NCI-H1694 treated with DMSO at 0.1 percent for 48 hours (cell line): ENCODE measurements at regions not wholly inside any gene's neighbourhood (a gene's known extent, or its start where the extent isn't known, plus 50 kb on each side); places are given as distances from the start of the nearest gene placed in this dataset.

ENCODE experiments used
- DNase-seq: peaks from one replicate; lab custom pipeline; 2025; lab: John Stamatoyannopoulos, UW

DNA sequence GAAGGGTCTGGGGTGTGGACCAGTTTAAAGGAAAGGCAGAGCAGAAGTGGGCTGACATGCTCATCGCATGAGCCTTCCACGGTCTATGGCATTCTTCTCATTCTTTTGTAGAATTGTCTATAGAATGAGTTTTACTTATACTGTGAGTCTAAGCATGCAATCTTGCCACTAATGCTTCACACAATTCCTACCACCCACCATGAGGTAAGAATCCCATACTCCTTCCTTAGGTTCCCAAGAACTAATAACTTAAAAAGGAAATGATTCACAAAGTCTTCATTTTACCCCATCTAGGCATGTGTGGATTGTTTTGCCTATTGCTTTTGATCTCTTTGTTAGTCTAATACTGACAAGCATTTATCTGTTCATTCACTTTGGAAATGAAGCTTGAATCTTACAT is 195.2 kb downstream of the LY86 start:
- no peak for DNase-seq

DNA sequence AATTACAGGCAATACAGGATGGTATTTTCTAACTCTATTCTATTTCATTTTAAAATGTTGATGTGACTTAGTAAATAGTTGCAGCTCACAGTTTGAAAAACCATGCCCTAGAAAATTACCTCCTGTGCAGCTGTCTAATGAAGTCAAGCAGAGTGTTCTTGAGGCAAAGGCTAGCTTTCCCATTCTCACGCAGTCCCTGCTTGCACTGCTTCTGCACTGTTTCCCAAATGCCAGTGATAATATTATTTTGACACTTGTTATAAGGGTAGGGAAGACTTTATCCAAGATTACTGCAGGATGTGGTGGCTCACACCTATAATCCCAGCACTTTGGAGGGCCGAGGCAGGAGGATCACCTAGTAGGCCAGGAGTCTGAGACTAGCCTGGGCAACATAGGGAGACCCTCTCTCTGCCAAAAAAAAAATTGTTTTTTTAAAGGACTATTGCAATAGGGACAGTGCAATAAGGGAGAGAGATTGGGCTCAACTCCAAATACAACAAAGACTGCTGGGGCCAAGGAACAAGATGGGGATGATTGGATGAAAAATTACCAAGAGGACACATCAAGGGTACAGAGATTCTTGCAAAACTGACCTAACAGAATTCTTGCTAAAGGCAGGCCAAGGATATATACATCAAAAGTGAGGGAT is 196.1 kb downstream of the LY86 start:
- no peak for DNase-seq

DNA sequence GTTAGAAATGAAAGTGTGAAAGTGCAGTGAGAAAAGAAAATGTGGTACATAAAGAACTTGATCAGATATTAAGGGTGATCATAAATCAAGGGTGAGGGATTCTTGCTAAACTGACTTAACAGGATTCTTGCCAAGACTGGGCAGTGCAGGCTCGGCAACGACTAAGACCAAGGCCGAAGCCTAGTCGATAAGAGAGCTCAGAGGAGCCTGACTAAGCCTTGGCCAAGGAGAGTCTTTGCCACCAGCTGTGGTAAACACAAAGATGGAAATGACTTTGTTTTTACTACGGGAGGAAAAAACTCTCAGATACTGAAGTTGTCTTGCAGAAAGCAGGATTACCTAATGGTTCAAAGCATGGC is 196.6 kb downstream of the LY86 start:
- no peak for DNase-seq

DNA sequence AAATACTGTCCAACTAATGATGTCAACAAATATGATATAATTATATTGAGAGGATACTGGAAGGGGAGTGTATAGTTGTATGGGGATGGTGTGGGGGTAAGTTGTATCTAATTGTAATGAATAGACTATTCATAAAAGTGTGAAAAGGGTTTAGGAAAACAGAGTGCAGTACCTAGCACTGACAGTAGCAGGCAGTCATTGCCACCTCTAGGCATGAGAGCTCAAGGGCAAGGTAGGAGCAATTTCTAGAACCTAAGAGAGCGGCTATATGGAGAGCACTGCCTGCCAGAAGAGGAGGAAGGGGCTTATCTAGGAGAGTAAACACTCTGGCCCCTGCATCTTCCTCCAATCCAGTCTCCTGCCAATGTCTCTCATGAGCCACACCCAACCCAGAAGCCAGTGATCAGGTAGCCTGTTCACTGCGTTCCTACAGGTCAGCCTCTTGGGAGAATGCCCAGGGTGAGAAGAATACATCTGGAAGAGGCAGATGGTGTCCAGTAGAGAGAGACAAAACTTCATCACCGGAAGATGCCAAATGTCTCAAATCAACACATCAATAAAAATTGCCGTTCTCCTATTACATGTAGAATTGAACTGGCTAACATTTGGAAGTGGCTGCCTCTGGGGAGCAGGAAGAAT is 200.0 kb downstream of the LY86 start:
- DNase-seq: peak; percentile 11

DNA sequence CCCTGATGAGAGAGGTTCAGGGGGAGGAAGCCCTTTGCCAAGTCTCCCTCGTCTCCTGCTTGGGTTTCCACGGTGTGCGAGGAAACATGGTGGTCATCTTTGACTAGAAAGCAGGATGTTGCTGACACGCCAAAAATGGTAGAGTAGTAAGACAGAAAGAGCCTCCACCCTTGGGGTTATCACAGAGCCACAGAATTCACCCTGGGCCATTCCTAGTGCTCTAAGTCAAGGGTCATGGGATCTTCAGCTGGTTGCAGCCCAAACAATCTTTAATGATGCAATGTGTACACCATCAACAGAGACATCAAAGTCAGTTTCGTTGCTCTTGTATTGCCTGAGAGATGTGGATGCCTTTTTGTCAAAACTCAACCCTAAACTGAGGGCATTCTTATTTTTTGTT is 201.9 kb downstream of the LY86 start:
- no peak for DNase-seq

DNA sequence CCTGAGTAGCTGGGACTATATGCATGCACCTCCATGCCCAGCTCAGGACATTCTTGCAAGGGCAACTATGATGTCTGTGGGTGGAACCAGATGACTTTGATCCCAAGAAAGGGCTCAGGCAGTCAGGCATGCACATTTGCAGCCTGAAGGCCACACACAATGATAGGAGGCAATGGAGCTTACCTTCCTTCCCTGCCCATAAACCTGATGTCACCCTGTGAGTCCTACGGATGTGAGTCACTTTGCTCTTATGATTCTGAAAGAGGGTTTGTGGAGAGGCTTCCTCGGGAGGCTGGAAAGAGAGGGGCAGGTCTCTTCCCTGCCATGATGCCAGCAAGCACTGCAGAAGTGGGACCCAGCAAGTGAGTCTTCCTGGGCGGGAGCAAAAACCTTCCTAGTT is 202.4 kb downstream of the LY86 start:
- no peak for DNase-seq

DNA sequence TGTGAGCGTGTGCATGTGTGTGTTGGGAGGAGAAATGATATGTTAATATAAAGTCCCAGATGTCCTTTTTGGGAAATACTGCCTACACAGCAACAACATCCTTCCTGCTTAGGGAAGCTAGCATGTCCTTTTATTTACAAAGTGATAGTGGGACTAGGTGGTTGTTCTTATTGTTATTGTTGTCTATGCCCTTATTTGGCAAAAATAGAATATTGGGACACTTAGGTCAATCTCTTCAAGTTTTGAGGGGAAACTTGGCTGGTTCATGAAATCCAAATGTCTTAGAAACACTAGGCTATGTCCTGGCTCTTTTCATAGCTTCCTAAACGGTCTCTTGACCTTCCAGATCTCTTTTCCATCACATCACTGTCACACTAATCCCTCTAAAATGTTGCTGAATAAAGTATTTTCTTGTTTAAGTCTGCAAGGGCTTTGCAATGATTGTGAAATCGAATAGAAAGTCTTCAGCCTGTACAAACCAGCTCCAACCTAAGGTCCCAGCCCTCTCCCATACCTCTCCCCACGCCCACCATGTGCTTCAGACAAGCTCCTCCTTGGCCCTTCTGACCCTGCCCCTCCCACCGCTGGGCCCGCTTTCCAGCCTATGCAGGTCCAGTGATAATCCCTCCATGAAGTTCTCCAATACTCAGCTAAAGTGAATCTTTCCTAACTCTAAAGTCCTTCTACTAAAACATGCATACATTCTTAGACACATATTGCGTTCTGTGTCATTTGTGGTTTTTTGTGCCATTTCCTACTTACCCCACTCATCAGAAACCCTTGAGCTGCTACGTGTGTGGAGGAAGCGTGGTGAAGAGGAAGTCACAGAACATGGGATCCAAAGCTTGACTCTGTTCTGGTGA is 205.1 kb downstream of the LY86 start:
- DNase-seq: no peak

DNA sequence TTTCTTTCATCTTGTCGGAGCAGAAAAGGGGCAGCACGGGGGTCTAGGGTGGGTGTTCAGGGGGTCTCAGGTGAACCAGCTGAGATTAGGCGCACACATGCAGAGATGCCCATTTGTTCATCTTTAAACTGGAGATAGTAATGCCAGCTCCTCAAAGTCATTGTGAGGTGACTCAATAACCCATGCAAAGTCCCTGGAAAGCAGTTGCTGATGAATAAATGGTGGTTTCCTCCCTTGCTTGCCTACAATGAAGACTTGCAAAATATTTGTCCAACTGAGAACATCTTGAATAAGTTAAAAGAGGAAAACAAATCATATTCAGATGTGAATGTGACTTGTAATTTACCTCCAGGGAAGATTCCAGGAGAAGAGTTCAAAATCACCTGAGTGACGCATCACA is 206.9 kb downstream of the LY86 start:
- DNase-seq: no peak

DNA sequence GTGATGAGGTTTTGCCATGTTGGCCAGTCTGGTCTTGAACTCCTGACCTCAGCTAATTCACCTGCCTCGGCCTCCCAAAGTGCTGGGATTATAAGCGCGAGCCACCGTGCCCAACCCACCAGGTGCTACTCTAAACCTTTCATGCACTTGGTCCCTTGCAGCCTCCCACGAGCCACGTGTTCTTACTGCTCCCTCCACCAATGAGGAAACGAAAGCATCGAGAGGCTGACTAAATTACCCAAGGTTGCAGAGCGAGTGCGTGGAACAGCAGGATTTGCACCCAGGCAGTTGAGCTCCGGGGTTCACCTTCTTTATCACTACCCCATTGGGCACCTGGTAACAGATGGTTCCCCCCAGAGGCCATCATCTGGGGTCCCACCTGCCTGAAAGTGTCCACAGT is 208.3 kb downstream of the LY86 start:
- no peak for DNase-seq

DNA sequence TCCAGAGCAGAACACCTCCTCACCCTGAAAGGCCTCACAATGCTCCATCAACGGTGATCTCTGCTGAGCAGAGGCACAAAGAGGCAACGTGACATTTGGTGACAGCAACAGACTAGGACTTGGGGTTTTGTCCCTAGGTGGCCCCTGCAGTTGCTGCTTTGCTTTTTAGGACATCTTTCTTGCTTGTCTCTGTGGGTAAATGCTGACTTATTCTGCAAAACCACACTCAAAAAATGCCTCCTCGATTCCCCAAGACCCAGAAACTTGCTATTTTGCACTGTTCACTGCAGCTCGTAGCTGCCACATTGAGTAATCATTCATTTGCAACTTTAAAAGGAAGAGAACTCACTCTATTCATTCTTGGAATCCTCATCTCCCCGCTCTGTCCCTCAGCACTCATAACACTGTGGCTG is 209.9 kb downstream of the LY86 start:
- no peak for DNase-seq

DNA sequence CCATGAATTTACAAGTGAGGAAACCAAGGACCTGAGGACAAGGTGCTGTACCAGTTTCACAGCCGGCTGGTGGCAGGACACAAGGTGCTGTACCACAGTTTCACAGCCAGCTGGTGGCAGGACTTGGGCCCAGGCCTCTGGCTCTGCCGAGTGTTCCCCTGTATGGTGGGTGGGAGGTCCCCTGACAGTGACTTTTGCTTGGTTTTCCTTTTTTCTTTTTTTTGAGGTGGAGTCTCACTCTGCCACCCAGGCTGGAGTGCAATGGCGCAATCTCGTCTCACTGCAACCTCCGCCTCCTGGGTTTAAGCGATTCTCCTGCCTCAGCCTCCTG is 212.4 kb downstream of the LY86 start:
- DNase-seq: no peak

DNA sequence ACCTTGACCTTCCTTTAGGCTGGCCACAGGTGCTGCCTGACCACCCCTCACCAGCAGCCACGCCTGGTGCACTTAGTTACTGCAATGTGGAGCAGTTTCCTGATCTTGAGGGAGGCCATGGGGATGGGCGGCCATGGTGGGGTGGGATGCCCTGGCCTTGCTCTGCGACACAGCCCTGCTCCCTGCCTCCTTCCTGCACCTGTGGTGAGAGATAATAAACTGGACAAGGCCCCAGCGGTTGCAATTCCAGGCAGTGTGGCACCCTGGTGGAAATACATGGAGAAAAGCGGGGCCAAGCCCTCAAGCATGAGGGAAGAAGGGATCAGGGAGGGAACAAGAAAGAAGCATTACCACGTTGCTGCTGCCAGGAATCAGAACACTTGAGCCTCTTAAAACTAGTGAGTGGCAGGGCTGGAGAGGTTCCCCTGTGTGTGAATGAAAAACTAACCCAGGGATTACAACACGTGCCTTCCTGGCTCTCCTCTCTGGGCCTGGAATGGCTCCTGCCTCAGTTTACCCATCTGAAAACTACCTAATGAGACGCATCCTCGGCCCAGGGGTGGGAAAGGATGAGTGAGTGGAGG is 213.2 kb downstream of the LY86 start:
- no peak for DNase-seq

DNA sequence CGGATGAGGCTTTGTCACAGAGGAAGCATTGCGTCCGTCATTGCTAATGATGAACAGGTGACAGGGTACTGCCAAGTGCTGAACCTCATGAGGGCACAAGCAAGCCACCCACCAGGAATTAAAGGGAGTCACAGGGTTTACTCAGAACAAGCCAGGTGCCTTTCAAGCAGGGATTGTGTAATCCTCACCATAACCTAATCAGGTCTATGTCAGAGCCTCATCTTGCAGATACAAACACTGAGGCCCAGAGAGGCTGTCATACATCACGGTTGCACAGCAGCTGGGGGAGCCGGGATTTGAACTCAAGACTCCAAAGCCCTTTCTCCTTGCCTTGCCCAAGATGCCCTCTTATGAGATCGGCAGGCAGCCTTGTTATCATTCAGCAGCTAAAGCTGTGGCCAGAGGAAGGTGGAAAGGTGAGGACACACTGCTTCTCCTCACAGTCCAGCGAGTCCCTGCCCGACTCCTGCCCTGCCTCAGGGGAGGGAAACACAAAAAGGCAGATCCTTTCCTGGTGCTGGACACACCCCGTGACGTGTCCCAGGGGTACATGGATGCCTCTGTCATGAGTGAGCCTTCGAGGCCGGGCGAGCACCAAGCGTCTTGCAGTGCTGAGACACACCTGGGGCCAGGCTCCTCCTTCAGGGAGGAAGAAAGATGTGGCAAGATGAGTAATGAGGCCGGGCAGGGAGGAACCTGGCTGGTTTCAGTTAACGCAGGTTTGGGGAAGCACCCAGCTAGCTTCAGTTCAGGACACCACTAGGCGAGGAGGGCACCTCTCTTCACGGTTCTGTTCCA is 214.9 kb downstream of the LY86 start:
- DNase-seq: no peak

DNA sequence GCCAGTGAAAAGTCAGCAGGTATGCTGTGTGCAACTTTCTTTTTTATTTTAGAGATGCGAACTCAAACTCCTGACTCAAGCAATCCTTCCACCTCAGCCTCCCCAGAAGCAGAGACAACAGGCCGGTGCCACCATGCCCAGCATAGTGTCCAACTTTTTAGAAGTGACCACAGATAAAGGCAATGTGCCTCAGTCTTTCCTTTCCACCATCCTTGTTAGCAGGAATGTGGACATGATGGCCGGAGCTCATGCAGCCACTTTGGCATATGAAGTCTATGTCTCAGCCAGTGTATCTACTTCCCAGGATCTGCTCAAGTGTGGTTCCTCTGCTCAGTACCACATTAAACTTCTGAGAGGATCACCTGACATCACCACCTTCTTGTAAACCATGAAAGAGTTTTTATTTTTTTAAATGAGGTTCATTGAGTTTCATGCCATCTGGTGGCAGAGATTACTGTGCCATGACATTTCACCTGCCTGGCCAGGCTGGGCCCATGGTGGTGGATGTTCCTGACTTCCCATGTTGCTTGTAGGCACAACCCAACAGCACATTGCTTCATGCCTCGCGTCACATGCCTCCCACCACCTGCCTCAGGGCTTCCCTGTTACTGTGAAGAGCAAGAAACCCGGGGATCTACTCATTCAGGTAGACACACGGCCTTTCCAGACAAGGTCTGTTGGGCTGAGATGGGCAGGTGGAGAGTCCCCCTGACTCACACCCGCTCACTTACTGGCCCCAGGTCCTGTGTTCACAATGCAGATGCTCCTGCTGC is 216.5 kb downstream of the LY86 start:
- DNase-seq: no peak

DNA sequence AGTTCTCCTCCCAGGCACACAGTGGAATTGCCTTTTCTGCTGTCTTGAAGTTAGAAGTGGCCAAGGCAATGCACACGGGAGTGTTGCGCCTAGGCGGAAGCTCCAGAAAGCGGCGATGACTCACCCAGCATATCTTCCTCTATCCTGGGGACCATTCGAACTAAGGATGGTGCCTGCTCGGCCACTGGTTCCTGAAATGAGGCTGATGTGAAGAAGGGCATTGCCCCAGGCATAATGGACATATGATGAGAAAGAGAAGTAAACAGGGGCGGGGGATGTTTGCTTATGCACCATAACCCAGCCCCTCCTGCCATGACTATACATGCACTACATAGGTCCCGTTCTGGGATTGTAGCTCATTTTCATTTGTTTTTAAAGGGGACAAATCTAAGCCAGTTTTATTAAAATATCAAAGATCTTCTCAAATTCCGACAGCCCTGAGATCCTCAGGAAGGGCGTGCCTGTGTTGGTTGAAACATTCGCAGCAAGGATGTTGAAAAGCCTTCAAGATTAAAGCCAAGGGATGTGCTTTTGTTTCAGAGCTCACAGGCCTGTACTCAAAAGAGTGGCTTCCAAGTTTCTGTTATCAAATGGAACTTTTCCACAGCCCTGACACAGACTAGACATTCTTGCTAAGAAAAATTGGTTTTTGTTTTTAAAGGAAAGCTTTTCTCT is 218.5 kb downstream of the LY86 start:
- no peak for DNase-seq

DNA sequence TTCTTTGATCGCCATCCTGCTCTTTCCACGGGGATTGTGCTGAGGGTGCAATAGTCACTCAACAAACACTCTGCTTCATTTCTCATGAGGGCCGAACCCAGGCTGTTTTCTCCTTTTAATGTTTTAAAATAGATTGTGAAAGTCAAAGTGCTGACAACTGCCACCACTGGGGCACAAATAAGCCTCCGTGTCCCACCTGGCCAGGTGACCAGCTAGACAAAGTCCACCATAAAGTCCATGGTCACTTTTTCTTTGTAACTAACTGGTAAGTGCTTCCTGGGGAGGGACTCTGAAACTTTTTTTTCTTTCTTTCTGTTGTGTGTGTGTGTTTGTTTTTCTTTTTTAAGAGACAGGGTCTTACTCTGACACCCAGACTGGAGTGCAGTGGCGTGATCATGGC is 219.8 kb downstream of the LY86 start:
- DNase-seq: no peak

DNA sequence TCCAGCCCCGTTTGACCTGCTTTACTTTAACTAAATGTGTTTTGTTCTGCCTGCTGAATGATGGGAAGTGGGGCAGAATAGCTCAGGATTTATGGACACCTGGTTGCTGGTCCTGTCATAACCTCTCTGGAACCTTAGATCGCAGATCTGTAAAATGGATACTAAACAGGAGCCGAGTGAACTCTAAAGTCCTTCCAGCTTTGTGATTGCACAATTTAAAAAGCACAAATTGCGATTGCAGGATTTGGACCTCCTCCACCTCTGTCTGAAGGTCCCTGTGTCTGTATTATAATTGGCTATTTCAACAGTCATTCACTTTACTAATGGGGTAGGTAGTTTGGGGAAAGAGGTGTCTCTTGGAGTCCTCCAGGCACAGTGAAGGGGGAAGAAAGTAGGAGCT is 220.4 kb downstream of the LY86 start:
- no peak for DNase-seq

DNA sequence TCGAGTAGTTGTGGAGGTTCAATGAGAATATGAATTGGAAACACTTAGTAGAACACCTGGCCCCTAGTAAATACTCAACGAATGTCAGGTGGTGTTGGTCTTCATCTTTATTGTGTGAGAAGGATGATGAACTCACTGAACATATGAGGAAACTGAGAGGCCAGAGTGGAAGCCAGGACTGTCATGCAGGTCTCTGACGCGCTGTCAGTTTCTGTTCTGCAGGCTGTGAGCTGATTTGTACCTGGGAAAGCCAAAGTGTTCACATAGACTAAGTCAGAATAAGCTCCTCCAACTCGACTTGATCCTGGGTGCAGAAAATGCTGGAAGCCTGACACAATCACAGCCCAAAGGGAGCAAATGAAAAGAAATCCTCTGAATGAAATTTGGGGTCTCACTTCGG is 222.2 kb downstream of the LY86 start:
- no peak for DNase-seq

DNA sequence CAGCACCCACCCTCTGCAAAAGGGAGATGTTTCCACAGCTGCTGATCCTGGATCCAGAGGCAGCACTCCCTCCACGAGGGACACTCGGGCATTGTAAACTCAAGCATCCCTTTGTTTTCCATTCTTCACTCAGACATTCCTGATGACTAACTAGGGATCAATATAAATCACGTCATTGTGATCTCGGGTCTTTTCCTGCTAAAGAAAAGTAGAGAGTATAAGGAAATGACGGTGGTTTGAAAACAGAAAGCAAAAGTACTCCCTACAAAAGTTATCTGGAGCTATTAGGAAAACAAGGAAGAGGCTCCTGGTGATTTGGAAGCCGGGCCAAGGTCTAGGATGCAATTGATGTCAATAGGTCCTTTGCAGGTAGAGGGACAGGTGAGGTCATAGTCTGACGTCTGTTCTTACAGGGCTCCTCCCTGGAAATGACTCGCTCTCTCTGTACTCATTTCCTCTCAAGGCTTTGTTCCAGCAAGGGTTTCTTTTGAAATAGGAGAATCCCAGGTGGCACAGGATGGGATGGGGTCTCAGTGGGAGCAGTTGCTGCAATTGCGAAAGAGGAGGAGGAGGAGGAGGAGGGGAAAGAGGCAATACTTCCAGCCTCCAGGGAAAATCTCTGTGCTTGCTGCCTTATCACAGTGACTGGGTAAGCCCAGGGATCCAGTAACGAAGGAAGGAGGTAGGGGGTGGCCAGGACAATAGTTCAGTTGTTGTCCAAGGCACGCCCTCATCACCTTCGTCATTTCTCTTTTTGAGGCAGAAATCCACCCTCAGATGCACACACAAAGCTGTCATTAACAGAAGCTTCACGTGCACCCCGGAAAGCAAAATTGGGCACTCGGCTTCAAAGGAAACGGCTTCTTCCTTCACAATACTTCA is 222.8 kb downstream of the LY86 start:
- no peak for DNase-seq

DNA sequence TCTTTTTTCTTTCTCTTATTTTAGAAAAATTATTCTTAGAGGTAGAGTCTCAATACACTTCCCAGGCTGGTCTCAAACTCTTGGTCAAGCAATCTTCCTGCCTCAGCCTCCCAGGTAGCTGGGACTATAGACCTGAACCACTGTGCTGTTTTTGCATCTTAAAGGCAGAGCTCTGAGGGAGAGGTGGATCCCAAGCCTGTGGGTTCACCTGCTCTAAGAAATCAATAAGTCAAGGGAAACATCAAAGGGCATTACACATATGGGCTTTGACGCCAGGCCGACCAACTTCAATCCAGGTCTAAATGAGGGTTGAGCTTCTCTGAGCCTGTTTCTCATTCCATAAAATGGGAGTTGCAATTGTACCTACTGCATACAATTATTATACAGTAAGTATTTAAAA is 223.9 kb downstream of the LY86 start:
- DNase-seq: no peak
